GM23248 (cell line): ENCODE measurements at regions not wholly inside any gene's neighbourhood (a gene's known extent, or its start where the extent isn't known, plus 50 kb on each side); places are given as distances from the start of the nearest gene placed in this dataset.

ENCODE experiments used
- EZH2 ChIP-seq: fragments of 200-600 bp; sonication (generic); IDR thresholded peaks from 2 replicates; pipeline ENCODE4 v1.6.1; 2018; ENCODE audit warnings: antibody characterized with exemption, mild to moderate bottlenecking; ENCODE audit not compliant: insufficient read depth, poor library complexity, severe bottlenecking
- EZH2phosphoT487 ChIP-seq: fragments of 200-600 bp; sonication (generic); IDR thresholded peaks from 2 replicates; pipeline ENCODE4 v1.6.1; 2018; ENCODE audit warnings: antibody characterized with exemption, moderate library complexity, mild to moderate bottlenecking, low read depth; ENCODE audit not compliant: insufficient read depth

- TF ChIP-seq EZH2phosphoT487 (no peak), EZH2 (no peak)
These were observed 229.4 kb downstream of the RCHY1 start for GRCh38 chr4:75284831-75285230.
